AG10803 (cell line): ENCODE measurements at regions not wholly inside any gene's neighbourhood (a gene's known extent, or its start where the extent isn't known, plus 50 kb on each side); places are given as distances from the start of the nearest gene placed in this dataset.

ENCODE experiments used
- DNase-seq: peaks from one replicate; pipeline ENCODE4 v3.0.0; 2010; ENCODE audit warnings: low read depth
- H3K4me3 ChIP-seq: 2 replicates; pipeline ENCODE4 v1.5.1; 2011; ENCODE audit warnings: mild to moderate bottlenecking, low read length, control low read depth
- TF ChIP-seq, protein P1 (sequence below): conservative IDR thresholded peaks from 2 replicates; pipeline ENCODE4 v1.5.1; 2011; ENCODE audit warnings: mild to moderate bottlenecking, low read length, control low read depth, inconsistent platforms

DNA sequence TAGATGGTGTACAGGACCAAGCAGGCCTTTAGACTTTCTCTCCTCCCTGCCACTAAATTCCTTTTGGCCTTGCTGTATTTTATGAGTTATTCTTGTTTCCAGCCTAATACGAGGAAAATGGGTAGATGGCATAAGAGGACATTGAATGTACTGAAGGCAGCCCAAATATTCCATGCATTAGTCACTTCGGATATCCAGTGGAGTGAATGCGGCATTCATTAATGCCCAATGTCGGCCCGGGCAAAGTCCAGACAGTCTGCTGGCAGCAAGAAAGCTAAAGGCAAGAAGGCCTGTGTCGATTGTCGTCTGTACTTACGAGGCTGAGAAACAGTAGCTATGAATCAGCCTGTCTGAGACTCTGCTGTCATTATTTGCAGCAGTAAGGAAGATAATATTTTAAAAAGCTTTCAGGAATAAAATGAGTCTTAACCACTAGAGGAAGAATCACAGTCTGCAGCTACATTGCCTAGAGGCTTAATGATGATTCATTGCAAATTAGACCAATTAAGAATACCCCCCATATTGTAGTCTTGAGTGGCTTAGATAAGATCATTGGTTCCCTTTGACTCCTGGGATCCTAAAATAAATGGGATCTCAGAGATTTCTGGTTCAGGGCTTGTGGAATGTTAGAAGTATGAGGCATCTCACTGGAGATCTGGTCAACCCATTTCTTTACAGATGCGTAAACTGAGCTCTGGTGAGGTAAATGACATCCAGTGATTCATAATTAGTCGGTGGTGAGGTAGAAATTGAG, 534.1 kb upstream of the JAG1 start:
- H3K4me3 ChIP-seq: no peak overlapping the region
- peak; percentile 72 for DNase-seq
- TF ChIP-seq, protein P1, sequence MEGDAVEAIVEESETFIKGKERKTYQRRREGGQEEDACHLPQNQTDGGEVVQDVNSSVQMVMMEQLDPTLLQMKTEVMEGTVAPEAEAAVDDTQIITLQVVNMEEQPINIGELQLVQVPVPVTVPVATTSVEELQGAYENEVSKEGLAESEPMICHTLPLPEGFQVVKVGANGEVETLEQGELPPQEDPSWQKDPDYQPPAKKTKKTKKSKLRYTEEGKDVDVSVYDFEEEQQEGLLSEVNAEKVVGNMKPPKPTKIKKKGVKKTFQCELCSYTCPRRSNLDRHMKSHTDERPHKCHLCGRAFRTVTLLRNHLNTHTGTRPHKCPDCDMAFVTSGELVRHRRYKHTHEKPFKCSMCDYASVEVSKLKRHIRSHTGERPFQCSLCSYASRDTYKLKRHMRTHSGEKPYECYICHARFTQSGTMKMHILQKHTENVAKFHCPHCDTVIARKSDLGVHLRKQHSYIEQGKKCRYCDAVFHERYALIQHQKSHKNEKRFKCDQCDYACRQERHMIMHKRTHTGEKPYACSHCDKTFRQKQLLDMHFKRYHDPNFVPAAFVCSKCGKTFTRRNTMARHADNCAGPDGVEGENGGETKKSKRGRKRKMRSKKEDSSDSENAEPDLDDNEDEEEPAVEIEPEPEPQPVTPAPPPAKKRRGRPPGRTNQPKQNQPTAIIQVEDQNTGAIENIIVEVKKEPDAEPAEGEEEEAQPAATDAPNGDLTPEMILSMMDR: 0 out of 2 replicates have a peak, but pooled peaks have one; percentile 2

DNA sequence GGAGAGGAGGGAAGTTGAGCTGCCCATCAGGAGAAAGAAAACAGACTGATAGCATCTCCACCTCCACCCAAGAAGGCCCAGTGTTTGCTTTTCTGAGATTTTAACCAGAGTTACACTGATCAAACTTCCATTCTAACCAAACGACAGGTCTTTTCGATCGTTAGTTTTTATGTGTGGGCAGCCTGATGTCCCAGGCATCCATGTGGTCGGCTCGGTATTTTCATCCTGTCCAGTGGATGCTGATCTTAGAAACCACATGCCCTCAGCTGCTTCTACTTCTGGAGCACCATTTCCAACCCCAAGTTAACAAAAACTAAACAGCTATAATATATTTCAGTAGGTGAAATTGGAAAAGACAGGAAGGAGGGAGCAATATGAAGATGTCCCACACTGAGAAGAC, 536.8 kb upstream of the JAG1 start:
- TF ChIP-seq, protein P1: no peak

DNA sequence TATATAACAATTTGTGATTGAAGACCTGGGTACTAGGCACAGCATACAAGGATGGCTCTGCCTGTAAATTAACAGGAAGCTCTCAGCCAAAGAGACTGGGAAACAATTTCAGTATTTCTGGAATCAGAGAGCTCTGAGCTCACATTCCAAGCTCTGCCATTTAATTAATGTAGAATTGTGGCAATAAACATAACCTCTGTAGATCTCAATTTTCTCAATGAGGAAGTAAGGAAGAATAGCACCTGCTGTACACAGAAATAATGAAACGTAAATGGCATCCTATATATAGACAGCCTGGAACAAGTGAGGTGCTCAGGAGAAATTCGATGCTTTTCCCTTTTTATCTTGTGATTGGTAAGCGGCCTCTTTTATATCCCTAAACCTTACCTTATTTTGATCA, 538.5 kb upstream of the JAG1 start:
- H3K4me3 ChIP-seq: no peak overlapping the region
- TF ChIP-seq, protein P1: no peak
- DNase-seq: no peak

More for the DNA sequence above, 536.8 kb upstream of the JAG1 start:
- no peak overlapping the region for H3K4me3 ChIP-seq
- DNase-seq: peak; percentile 26

DNA sequence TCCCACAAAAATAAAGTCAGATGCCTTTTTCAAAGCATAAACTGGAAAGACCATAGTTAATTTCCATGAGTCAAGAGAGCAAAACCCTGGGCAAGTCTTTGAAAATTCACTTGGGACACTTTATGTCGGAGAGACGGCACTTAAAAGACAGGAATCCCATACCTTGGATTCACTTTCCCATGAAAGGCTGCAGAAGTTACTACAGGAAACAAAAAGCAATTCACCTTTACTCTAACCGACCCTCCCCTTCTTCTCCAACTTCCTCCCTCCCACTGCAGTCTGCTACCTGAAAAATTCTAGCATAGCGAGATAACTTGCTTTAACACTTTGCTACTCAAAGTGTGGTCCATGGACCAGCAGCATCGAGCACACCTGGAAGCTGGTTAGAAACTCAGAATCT, 539.1 kb upstream of the JAG1 start:
- no peak overlapping the region for H3K4me3 ChIP-seq
- TF ChIP-seq, protein P1: no peak
- DNase-seq: no peak

DNA sequence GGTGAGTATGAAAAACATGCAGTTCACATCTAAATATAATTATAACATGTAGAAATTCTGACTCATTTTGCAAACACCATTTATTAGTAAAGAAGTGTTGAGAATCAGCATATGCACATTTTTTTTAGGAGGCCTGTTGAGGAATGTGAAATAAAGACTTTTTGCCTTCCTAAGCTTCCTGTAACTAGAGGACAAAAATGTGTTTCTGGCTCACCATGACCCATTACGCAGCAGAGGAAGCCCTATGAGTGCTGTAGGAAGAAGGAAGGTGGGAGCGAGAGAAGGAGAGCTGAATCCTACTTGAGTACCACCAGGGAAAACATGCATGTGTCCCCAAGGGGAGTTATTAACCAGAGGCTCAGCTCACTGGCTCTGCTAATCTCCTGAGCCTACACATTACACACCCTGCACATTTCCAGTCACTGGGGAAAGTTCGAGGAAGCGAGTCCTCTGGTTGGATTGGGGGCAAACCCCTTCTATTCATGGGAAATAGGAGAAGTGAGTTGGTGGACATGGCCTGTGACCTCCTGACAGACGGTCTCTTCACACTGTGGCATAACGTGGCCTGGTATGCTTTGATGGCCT, 540.5 kb upstream of the JAG1 start:
- peak; percentile 55 for DNase-seq
- TF ChIP-seq, protein P1: no peak
- no peak overlapping the region for H3K4me3 ChIP-seq

DNA sequence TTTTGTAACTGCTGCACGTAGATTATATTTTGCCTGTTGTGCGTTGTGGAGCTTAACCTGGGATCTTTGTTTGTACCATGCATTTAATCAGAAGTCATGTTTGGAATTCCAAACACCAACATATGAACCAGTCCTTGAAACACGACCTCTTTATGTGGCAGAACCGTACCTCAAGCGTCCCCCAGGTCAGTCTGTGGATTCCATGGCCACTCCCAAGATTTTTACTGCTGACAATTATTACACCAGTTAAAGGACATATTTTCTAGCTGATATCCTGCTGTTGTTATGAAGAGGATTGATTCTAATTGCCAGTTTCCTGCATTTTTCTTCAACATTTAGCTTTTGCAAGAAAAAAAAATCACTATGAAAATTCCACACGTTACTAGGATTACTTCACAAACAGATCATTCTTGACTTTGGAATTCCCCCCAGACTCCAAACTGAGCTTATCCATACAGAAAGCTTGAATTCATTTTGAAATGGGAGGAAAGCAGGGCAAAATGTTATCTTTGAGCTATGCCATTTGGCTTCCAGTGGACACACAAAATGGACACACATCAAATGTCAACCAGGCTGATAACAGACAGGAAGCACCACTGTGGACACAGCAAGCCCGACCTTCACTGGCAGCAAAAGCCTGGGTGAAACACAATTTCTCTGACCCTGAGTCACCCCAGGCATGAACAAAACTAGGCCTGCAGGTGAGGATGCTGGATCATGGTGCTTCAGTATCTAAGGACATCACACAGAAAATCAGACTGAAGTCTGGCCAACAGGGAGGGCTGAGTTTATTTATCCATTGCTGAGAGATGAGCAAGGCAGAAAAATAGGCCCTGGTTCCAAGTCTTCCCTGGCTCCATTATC, 542.9 kb upstream of the JAG1 start:
- TF ChIP-seq, protein P1: no peak
- DNase-seq: peak; percentile 86

More for the DNA sequence above, 542.9 kb upstream of the JAG1 start:
- H3K4me3 ChIP-seq: no peak overlapping the region
